ENCODE measurements at regions not wholly inside any gene's neighbourhood (a gene's known extent, or its start where the extent isn't known, plus 50 kb on each side); places are given as distances from the start of the nearest gene placed in this dataset.

GRCh38 chr9:115444959-115445358 lies 327.0 kb upstream of the TNC start:
- no peak for TF ChIP-seq EZH2phosphoT487 (IDR thresholded peaks at IDR 0.05; ENCODE audit: borderline replicate concordance)
- TF ChIP-seq, protein P1, sequence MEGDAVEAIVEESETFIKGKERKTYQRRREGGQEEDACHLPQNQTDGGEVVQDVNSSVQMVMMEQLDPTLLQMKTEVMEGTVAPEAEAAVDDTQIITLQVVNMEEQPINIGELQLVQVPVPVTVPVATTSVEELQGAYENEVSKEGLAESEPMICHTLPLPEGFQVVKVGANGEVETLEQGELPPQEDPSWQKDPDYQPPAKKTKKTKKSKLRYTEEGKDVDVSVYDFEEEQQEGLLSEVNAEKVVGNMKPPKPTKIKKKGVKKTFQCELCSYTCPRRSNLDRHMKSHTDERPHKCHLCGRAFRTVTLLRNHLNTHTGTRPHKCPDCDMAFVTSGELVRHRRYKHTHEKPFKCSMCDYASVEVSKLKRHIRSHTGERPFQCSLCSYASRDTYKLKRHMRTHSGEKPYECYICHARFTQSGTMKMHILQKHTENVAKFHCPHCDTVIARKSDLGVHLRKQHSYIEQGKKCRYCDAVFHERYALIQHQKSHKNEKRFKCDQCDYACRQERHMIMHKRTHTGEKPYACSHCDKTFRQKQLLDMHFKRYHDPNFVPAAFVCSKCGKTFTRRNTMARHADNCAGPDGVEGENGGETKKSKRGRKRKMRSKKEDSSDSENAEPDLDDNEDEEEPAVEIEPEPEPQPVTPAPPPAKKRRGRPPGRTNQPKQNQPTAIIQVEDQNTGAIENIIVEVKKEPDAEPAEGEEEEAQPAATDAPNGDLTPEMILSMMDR (conservative IDR thresholded peaks at IDR 0.05; ENCODE audit: low read length), result no peak
- Histone ChIP-seq H2AFZ (ENCODE audit: low read length) (no peak overlapping the region), H3K9me2 (replicated peaks; ENCODE audit: low read depth, low read length) (no peaks in the 10 kb centered on the region), H3K4me2 (ENCODE audit: low read depth, low read length, poor library complexity, severe bottlenecking) (no peak overlapping the region), H3K4me3 (ENCODE audit: low read length, poor library complexity, severe bottlenecking) (no peak overlapping the region), H3K9me3 (ENCODE audit: insufficient read depth, low read depth, low read length) (no peaks in the 10 kb centered on the region), H4K20me1 (ENCODE audit: insufficient read depth, low read length, poor library complexity, severe bottlenecking) (no peaks in the 10 kb centered on the region), H3F3A (ENCODE audit: low read depth) (no peaks in the 10 kb centered on the region), H3K36me3 (ENCODE audit: insufficient read depth, low read length) (no peaks in the 10 kb centered on the region), H3K79me2 (ENCODE audit: insufficient read depth, low read length) (no peaks in the 10 kb centered on the region), H3K9ac (ENCODE audit: low read depth, low read length, poor library complexity, severe bottlenecking) (no peak overlapping the region), H3K27me3 (ENCODE audit: insufficient read depth, low read length, poor library complexity, severe bottlenecking) (no peaks in the 10 kb centered on the region), H3K4me1 (ENCODE audit: insufficient read depth, low read length, poor library complexity, severe bottlenecking) (no peaks in the 10 kb centered on the region)

DNA sequence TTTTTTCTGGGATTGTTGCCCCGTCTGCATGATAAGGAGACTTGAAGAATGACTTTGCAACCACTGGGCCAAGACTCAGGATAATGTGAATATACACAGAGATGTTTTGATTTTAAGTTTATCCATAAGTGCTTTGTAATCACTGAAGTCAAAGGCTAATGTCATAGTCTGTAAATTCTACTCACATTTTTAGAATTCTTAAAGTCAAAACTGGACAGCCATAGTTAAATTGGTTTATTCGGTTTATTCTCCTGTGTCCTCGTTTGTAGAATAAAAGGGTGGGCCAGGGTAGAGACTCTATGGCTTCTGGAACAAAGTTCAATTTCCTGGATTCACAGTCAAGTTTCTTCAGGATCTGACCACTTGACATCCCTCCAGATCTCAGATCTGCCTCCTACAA lies 327.7 kb upstream of the TNC start:
- Histone ChIP-seq H3K4me1 (ENCODE audit: insufficient read depth, low read length, poor library complexity, severe bottlenecking) (no peaks in the 10 kb centered on the region), H3K9me3 (ENCODE audit: insufficient read depth, low read depth, low read length) (no peaks in the 10 kb centered on the region), H3K4me3 (ENCODE audit: low read length, poor library complexity, severe bottlenecking) (no peak overlapping the region), H3K9ac (ENCODE audit: low read depth, low read length, poor library complexity, severe bottlenecking) (no peak overlapping the region), H3F3A (ENCODE audit: low read depth) (no peaks in the 10 kb centered on the region), H3K27me3 (ENCODE audit: insufficient read depth, low read length, poor library complexity, severe bottlenecking) (no peaks in the 10 kb centered on the region), H3K4me2 (ENCODE audit: low read depth, low read length, poor library complexity, severe bottlenecking) (no peak overlapping the region), H3K36me3 (ENCODE audit: insufficient read depth, low read length) (no peaks in the 10 kb centered on the region), H2AFZ (ENCODE audit: low read length) (no peak overlapping the region), H4K20me1 (ENCODE audit: insufficient read depth, low read length, poor library complexity, severe bottlenecking) (no peaks in the 10 kb centered on the region), H3K9me2 (replicated peaks; ENCODE audit: low read depth, low read length) (no peaks in the 10 kb centered on the region), H3K79me2 (ENCODE audit: insufficient read depth, low read length) (no peaks in the 10 kb centered on the region)
- no peak for TF ChIP-seq EZH2phosphoT487 (IDR thresholded peaks at IDR 0.05; ENCODE audit: borderline replicate concordance)
- TF ChIP-seq, protein P1 (conservative IDR thresholded peaks at IDR 0.05; ENCODE audit: low read length), result no peak

GRCh38 chr9:115456515-115456914 lies 338.6 kb upstream of the TNC start:
- no peak overlapping the region for H3K4me2 ChIP-seq (ENCODE audit: low read depth, low read length, poor library complexity, severe bottlenecking)
- no peak overlapping the region for H3K9ac ChIP-seq (ENCODE audit: low read depth, low read length, poor library complexity, severe bottlenecking)
- TF ChIP-seq EZH2phosphoT487 (IDR thresholded peaks at IDR 0.05; ENCODE audit: borderline replicate concordance), result no peak
- TF ChIP-seq, protein P1 (conservative IDR thresholded peaks at IDR 0.05; ENCODE audit: low read length), result no peak
- no peaks in the 10 kb centered on the region for H3K9me3 ChIP-seq (ENCODE audit: insufficient read depth, low read depth, low read length)
- H3K27me3 ChIP-seq (ENCODE audit: insufficient read depth, low read length, poor library complexity, severe bottlenecking), result no peaks in the 10 kb centered on the region
- H3K4me1 ChIP-seq (ENCODE audit: insufficient read depth, low read length, poor library complexity, severe bottlenecking), result no peaks in the 10 kb centered on the region
- H3K9me2 ChIP-seq (replicated peaks; ENCODE audit: low read depth, low read length), result no peaks in the 10 kb centered on the region
- no peak overlapping the region for H2AFZ ChIP-seq (ENCODE audit: low read length)
- no peaks in the 10 kb centered on the region for H3F3A ChIP-seq (ENCODE audit: low read depth)
- H3K79me2 ChIP-seq (ENCODE audit: insufficient read depth, low read length), result no peaks in the 10 kb centered on the region
- no peaks in the 10 kb centered on the region for H3K36me3 ChIP-seq (ENCODE audit: insufficient read depth, low read length)
- no peak overlapping the region for H3K4me3 ChIP-seq (ENCODE audit: low read length, poor library complexity, severe bottlenecking)
- H4K20me1 ChIP-seq (ENCODE audit: insufficient read depth, low read length, poor library complexity, severe bottlenecking), result no peaks in the 10 kb centered on the region

Measured in Loucy (cell line).